GM12878 (cell line): ENCODE measurements at regions not wholly inside any gene's neighbourhood (a gene's known extent, or its start where the extent isn't known, plus 50 kb on each side); places are given as distances from the start of the nearest gene placed in this dataset.

Experiments
- ATAC-seq: fragments of 200-7000 bp; cut with Tn5 transposase; 3 replicates; pipeline ENCODE4 v1.9.1; 2020; ENCODE audit warnings: mild to moderate bottlenecking, moderate library complexity
- BruUV-seq: library from RNA; stranded (reverse); fragments of 400-500 nt; replicated peaks from 2 replicates; lab custom pipeline; 2021; lab: Mats Ljungman, UMichigan
- CTCF ChIA-PET: fragments of 300-600 bp; sonication (Branson Sonifier 250); formaldehyde crosslinking; extraction: SDS; loops from one replicate; lab custom pipeline; 2021; ENCODE audit warnings: inconsistent platforms; lab: Yijun Ruan, JAX
- POLR2A ChIA-PET: fragments of 350-600 bp; formaldehyde crosslinking; extraction: SDS; loops from one replicate; lab custom pipeline; 2021; ENCODE audit warnings: inconsistent platforms; lab: Charles Lee
- RAD21 ChIA-PET: fragments of 300-600 bp; sonication (Branson Sonifier 250); formaldehyde crosslinking; loops from one replicate; lab custom pipeline; 2023; ENCODE audit warnings: antibody characterized with exemption; ENCODE audit not compliant: unreplicated experiment; lab: Charles Lee
- SMC1A ChIA-PET: fragments of 300-600 bp; sonication (Branson Sonifier 250); formaldehyde crosslinking; loops from one replicate; lab custom pipeline; 2023; ENCODE audit not compliant: unreplicated experiment, uncharacterized antibody; lab: Charles Lee
- DNase-seq: peaks from one replicate; pipeline ENCODE4 v3.0.0-alpha.2; 2011; ENCODE audit warnings: low read depth, low spot score
- FAIRE-seq: peaks from 3 replicates; lab custom pipeline; 2011; peaks lifted over from hg19 to GRCh38; lab: Jason Lieb, UNC
- H2AFZ ChIP-seq: 2 replicates; pipeline ENCODE4 v1.6.0; 2011; ENCODE audit warnings: low read depth, low read length, control low read depth; ENCODE audit not compliant: control insufficient read depth
- H3K27ac ChIP-seq: 2 replicates; pipeline ENCODE4 v1.5.1; 2011; ENCODE audit warnings: control low read depth; ENCODE audit not compliant: control insufficient read depth, insufficient read depth
- H3K27me3 ChIP-seq, 2 experiments: replicated peaks in 1 of 2; 2 replicates each; pipeline versions ENCODE4 v1.6.0 to v1.6.1; 2011; ENCODE audit warnings: low read length in 1 of 2; ENCODE audit not compliant: control insufficient read depth in 2 of 2, insufficient read depth in 2 of 2
- H3K36me3 ChIP-seq, 2 experiments: 2 replicates each; pipeline ENCODE4 v1.5.1; 2011; ENCODE audit warnings: low read length in 1 of 2; ENCODE audit not compliant: control insufficient read depth in 2 of 2, insufficient read depth in 2 of 2
- H3K4me1 ChIP-seq: 2 replicates; pipeline ENCODE4 v1.6.1; 2011; ENCODE audit warnings: mild to moderate bottlenecking, low read length, moderate library complexity, mixed read lengths; ENCODE audit not compliant: control insufficient read depth, insufficient read depth
- H3K4me2 ChIP-seq: 2 replicates; pipeline ENCODE4 v1.6.0; 2011; ENCODE audit warnings: control low read depth; ENCODE audit not compliant: control insufficient read depth, insufficient read depth
- H3K4me3 ChIP-seq: fragments of 200-600 bp; sonication (generic); 2 replicates; pipeline ENCODE4 v1.5.1; 2016
- H3K79me2 ChIP-seq: 2 replicates; pipeline ENCODE4 v1.6.0; 2011; ENCODE audit warnings: low read length; ENCODE audit not compliant: control insufficient read depth, insufficient read depth
- H3K9ac ChIP-seq: 2 replicates; pipeline ENCODE4 v1.8.0; 2011; ENCODE audit warnings: low read length, control low read depth, mixed read lengths; ENCODE audit not compliant: control insufficient read depth, insufficient read depth
- H3K9me3 ChIP-seq: replicated peaks from 3 replicates; pipeline ENCODE4 v1.5.1; 2011; ENCODE audit warnings: mild to moderate bottlenecking, low read length; ENCODE audit not compliant: control insufficient read depth, insufficient read depth
- H4K20me1 ChIP-seq: 2 replicates; pipeline ENCODE4 v1.6.0; 2011; ENCODE audit not compliant: control insufficient read depth, insufficient read depth
- ASH2L ChIP-seq: fragments of 300-600, 200-600 bp; sonication (generic); IDR thresholded peaks from 2 replicates; pipeline ENCODE4 v1.6.1; 2017; ENCODE audit warnings: low read depth, mild to moderate bottlenecking, borderline replicate concordance
- CEBPB ChIP-seq, 2 experiments: fragments of 150-350 bp in 1 of 2; IDR thresholded peaks; 2 replicates each; pipeline ENCODE4 v1.6.1; 2012 to 2014; ENCODE audit warnings: low read depth in 2 of 2, low read length in 2 of 2, borderline replicate concordance in 1 of 2, inconsistent platforms in 1 of 2
- ETV6 ChIP-seq, 2 experiments: fragments of 450-650 bp in 1 of 2; IDR thresholded peaks in 1 of 2; conservative IDR thresholded peaks in 1 of 2; 2 replicates each; pipeline ENCODE4 v1.6.1; 2014; ENCODE audit warnings: antibody characterized with exemption in 1 of 2, borderline replicate concordance in 1 of 2, low read depth in 1 of 2, mild to moderate bottlenecking in 1 of 2, moderate library complexity in 1 of 2
- GATAD2B ChIP-seq: fragments of 450-650 bp; conservative IDR thresholded peaks from 2 replicates; pipeline ENCODE4 v1.6.1; 2017; ENCODE audit warnings: low read depth, mild to moderate bottlenecking, moderate library complexity
- HDAC2 ChIP-seq: fragments of 200-600 bp; sonication (generic); IDR thresholded peaks from 2 replicates; pipeline ENCODE4 v1.6.1; 2017
- HDAC6 ChIP-seq: fragments of 200-600 bp; sonication (generic); IDR thresholded peaks from one replicate; pipeline ENCODE4 v1.8.0; 2017; ENCODE audit warnings: antibody characterized with exemption; ENCODE audit not compliant: unreplicated experiment
- LARP7 ChIP-seq: fragments of 450-650 bp; IDR thresholded peaks from 2 replicates; pipeline ENCODE4 v1.6.1; 2017; ENCODE audit warnings: mild to moderate bottlenecking
- PAX5 ChIP-seq: IDR thresholded peaks from 2 replicates; pipeline ENCODE4 v1.6.1; 2011; ENCODE audit warnings: low read depth, low read length, borderline replicate concordance
- PAX8 ChIP-seq: fragments of 450-650 bp; IDR thresholded peaks from 2 replicates; pipeline ENCODE4 v1.6.1; 2017; ENCODE audit warnings: mild to moderate bottlenecking, moderate library complexity
- SMC3 ChIP-seq: IDR thresholded peaks from 2 replicates; pipeline ENCODE4 v1.6.1; 2011; ENCODE audit warnings: low read length, improper control_type of control experiment, borderline replicate concordance
- ZBED1 ChIP-seq: IDR thresholded peaks from 2 replicates; pipeline ENCODE4 v1.6.1; 2016; ENCODE audit warnings: borderline replicate concordance
- ZNF384 ChIP-seq: IDR thresholded peaks from 2 replicates; pipeline ENCODE4 v1.6.1; 2012; ENCODE audit warnings: low read depth, mild to moderate bottlenecking, low read length, improper control_type of control experiment, borderline replicate concordance
- WGBS: methylation state at CpG from one replicate; pipeline ENCODE4 v1.1.6; 2016; ENCODE audit warnings: low lambda C conversion rate; ENCODE audit not compliant: insufficient replicate concordance, insufficient coverage; ENCODE audit errors: missing lambda C conversion rate; 5-methylcytosine and 5-hydroxymethylcytosine counted together
- in situ Hi-C: fragments of 300-500 bp; cut with MboI; formaldehyde crosslinking; loops from 9 replicates; pipeline ENCODE4 v1.14.3; 2018; ENCODE audit warnings: mixed read lengths
- intact Hi-C: fragments of 100-400 bp; cut with micrococcal nuclease; formaldehyde crosslinking; loops from one replicate; pipeline ENCODE4 v1.14.2; 2022; ENCODE audit not compliant: unreplicated experiment
- TF ChIP-seq, protein P1 (sequence below): IDR thresholded peaks from 2 replicates; pipeline ENCODE4 v1.6.1; 2012; ENCODE audit warnings: low read depth, low read length, improper control_type of control experiment
- TF ChIP-seq, protein P2 (sequence below): fragments of 450-650 bp; IDR thresholded peaks from 2 replicates; pipeline ENCODE4 v1.6.1; 2017; ENCODE audit warnings: borderline replicate concordance
- TF ChIP-seq, protein P3 (sequence below): fragments of 450-650 bp; formaldehyde crosslinking; IDR thresholded peaks from 2 replicates; pipeline ENCODE4 v1.4.0; 2020; ENCODE audit warnings: mild to moderate bottlenecking, moderate library complexity

DNA sequence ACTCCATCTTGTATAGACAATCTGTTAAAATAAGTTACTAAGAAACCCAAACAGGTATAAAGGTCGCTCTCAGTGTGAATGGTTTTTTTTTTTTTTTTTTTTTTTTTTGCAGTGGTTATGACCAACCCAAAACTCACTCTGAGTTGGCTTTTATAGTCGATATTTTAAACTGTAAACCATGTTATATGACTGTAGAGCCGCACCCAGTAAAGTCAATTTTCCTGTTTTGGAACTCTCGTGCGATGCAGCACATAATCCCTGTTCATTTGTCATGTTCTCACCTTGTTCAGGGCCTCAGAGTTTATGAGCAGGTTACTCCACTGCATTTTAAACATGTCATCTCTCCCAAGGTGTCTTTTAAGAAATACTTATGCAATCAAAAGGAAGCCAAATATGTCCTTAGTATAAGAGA, 112.5 kb downstream of the KLF5 start:
- H3K4me1 ChIP-seq, result no peaks in the 10 kb centered on the region
- intact Hi-C loops (no loop called here), in situ Hi-C loops (no loop called here)
- no peak for FAIRE-seq
- TF ChIP-seq PAX5, result no peak
- peak; percentile 67 for TF ChIP-seq ZNF384
- TF ChIP-seq, protein P1, sequence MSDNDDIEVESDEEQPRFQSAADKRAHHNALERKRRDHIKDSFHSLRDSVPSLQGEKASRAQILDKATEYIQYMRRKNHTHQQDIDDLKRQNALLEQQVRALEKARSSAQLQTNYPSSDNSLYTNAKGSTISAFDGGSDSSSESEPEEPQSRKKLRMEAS, result no peak
- TF ChIP-seq ASH2L, result no peak
- no peak for TF ChIP-seq ZBED1
- no peak for TF ChIP-seq LARP7
- no peak for TF ChIP-seq GATAD2B
- no peak for TF ChIP-seq CEBPB (IDR thresholded peaks at IDR 0.05; ENCODE audit: borderline replicate concordance in 1 of 2, low read depth in 2 of 2, low read length in 2 of 2)
- TF ChIP-seq HDAC6, result no peak
- no peak overlapping the region for H3K27ac ChIP-seq
- no peaks in the 10 kb centered on the region for H3K9me3 ChIP-seq
- POLR2A ChIA-PET, result no interaction called here
- no peaks in the 10 kb centered on the region for H3K36me3 ChIP-seq
- RAD21 ChIA-PET, result no interaction called here
- no peaks in the 10 kb centered on the region for H3K27me3 ChIP-seq
- H3K4me3 ChIP-seq, result no peak overlapping the region
- SMC1A ChIA-PET, result no interaction called here
- WGBS, result 36% methylated on average over 5 of the region's 5 CpGs
- H3K4me2 ChIP-seq, result no peak overlapping the region
- ATAC-seq, result no peak
- no peaks in the 10 kb centered on the region for H3K79me2 ChIP-seq
- no peak for DNase-seq
- H4K20me1 ChIP-seq, result no peaks in the 10 kb centered on the region
- CTCF ChIA-PET, result no interaction called here
- H3K9ac ChIP-seq, result no peak overlapping the region
- H2AFZ ChIP-seq, result no peak overlapping the region
- BruUV-seq, result no TSS peak

- ChIA-PET SMC1A (no interaction called here), CTCF (no interaction called here), RAD21 (no interaction called here), POLR2A (no interaction called here)
- H4K20me1 ChIP-seq, result no peaks in the 10 kb centered on the region
- FAIRE-seq, result no peak
- H3K4me3 ChIP-seq, result no peak overlapping the region
- H3K27ac ChIP-seq, result no peak overlapping the region
- intact Hi-C loops, result no loop called here
- no peaks in the 10 kb centered on the region for H3K9me3 ChIP-seq
- 0% methylated on average over 2 of the region's 2 CpGs for WGBS
- H3K36me3 ChIP-seq, result no peaks in the 10 kb centered on the region
- no peak for DNase-seq
- no TSS peak for BruUV-seq
- no peaks in the 10 kb centered on the region for H3K27me3 ChIP-seq
- in situ Hi-C loops, result no loop called here
- no peak; the same call in 2 of the 3 replicates for ATAC-seq
- no peak overlapping the region for H2AFZ ChIP-seq
- no peaks in the 10 kb centered on the region for H3K79me2 ChIP-seq
- no peaks in the 10 kb centered on the region for H3K4me1 ChIP-seq
- H3K4me2 ChIP-seq, result no peak overlapping the region
- no peak overlapping the region for H3K9ac ChIP-seq
- no peak for TF ChIP-seq SMC3
- no peak for TF ChIP-seq PAX8
- TF ChIP-seq HDAC2, result no peak
- TF ChIP-seq, protein P2, sequence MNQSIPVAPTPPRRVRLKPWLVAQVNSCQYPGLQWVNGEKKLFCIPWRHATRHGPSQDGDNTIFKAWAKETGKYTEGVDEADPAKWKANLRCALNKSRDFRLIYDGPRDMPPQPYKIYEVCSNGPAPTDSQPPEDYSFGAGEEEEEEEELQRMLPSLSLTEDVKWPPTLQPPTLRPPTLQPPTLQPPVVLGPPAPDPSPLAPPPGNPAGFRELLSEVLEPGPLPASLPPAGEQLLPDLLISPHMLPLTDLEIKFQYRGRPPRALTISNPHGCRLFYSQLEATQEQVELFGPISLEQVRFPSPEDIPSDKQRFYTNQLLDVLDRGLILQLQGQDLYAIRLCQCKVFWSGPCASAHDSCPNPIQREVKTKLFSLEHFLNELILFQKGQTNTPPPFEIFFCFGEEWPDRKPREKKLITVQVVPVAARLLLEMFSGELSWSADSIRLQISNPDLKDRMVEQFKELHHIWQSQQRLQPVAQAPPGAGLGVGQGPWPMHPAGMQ, result no peak
- TF ChIP-seq, protein P3, sequence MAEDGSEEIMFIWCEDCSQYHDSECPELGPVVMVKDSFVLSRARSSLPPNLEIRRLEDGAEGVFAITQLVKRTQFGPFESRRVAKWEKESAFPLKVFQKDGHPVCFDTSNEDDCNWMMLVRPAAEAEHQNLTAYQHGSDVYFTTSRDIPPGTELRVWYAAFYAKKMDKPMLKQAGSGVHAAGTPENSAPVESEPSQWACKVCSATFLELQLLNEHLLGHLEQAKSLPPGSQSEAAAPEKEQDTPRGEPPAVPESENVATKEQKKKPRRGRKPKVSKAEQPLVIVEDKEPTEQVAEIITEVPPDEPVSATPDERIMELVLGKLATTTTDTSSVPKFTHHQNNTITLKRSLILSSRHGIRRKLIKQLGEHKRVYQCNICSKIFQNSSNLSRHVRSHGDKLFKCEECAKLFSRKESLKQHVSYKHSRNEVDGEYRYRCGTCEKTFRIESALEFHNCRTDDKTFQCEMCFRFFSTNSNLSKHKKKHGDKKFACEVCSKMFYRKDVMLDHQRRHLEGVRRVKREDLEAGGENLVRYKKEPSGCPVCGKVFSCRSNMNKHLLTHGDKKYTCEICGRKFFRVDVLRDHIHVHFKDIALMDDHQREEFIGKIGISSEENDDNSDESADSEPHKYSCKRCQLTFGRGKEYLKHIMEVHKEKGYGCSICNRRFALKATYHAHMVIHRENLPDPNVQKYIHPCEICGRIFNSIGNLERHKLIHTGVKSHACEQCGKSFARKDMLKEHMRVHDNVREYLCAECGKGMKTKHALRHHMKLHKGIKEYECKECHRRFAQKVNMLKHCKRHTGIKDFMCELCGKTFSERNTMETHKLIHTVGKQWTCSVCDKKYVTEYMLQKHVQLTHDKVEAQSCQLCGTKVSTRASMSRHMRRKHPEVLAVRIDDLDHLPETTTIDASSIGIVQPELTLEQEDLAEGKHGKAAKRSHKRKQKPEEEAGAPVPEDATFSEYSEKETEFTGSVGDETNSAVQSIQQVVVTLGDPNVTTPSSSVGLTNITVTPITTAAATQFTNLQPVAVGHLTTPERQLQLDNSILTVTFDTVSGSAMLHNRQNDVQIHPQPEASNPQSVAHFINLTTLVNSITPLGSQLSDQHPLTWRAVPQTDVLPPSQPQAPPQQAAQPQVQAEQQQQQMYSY, result no peak
- TF ChIP-seq ETV6 (conservative IDR thresholded peaks at IDR 0.05 in 1 of 2, IDR thresholded peaks at IDR 0.05 in 1 of 2; ENCODE audit: borderline replicate concordance in 1 of 2, low read depth in 1 of 2), result no peak
Measured at GRCh38 chr13:73169971-73170370, 111.2 kb downstream of the KLF5 start.
